ENCODE measurements at regions not wholly inside any gene's neighbourhood (a gene's known extent, or its start where the extent isn't known, plus 50 kb on each side); places are given as distances from the start of the nearest gene placed in this dataset.

DNA sequence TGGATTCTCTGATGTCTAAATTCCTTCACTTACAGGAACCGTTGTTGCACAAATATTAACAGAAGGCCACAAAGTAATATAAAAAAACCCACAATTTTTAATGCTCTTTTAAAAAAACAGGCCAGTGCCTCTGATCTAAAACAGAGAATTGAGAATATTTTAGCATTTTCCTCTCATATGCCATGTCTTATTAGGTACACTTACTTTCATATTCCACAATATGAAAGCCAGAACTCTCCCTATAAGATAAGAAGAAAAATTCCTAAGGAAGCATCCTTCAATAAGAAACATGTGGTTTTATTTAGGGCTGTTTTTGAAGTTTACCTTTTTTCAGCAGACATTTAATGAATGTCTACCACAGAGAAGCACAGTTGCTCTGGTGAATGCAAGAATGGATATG is 214.5 kb downstream of the FAT3 start:
- DNase-seq (ENCODE audit: low read depth, low spot score) (no peak), ATAC-seq (no peak)
- POLR2A ChIA-PET, result no interaction called here
- intact Hi-C loops (cut with micrococcal nuclease; ENCODE audit: unreplicated experiment) (no loop called here), in situ Hi-C loops (cut with HindIII; ENCODE audit: low pct_unique_long_range_greater_than_20kb, low sequenced_read_pairs) (no loop called here)
- Histone ChIP-seq H3K4me1 (ENCODE audit: control insufficient read depth, insufficient read depth, low read length) (no peaks in the 10 kb centered on the region), H3K36me3 (ENCODE audit: control insufficient read depth, insufficient read depth, low read length) (no peaks in the 10 kb centered on the region), H3K4me3 (ENCODE audit: low read depth in 2 of 2, low read length in 2 of 2) (no peak overlapping the region), H3K27me3 (ENCODE audit: control insufficient read depth, insufficient read depth, low read length) (no peaks in the 10 kb centered on the region), H3K27ac (ENCODE audit: low read length) (no peak overlapping the region), H3K9me3 (ENCODE audit: control insufficient read depth, insufficient read depth, low read depth, low read length) (no peaks in the 10 kb centered on the region)
- CTCF ChIA-PET, result no interaction called here
- BruUV-seq (replicated peaks), result no TSS peak
- TF ChIP-seq, protein P1, sequence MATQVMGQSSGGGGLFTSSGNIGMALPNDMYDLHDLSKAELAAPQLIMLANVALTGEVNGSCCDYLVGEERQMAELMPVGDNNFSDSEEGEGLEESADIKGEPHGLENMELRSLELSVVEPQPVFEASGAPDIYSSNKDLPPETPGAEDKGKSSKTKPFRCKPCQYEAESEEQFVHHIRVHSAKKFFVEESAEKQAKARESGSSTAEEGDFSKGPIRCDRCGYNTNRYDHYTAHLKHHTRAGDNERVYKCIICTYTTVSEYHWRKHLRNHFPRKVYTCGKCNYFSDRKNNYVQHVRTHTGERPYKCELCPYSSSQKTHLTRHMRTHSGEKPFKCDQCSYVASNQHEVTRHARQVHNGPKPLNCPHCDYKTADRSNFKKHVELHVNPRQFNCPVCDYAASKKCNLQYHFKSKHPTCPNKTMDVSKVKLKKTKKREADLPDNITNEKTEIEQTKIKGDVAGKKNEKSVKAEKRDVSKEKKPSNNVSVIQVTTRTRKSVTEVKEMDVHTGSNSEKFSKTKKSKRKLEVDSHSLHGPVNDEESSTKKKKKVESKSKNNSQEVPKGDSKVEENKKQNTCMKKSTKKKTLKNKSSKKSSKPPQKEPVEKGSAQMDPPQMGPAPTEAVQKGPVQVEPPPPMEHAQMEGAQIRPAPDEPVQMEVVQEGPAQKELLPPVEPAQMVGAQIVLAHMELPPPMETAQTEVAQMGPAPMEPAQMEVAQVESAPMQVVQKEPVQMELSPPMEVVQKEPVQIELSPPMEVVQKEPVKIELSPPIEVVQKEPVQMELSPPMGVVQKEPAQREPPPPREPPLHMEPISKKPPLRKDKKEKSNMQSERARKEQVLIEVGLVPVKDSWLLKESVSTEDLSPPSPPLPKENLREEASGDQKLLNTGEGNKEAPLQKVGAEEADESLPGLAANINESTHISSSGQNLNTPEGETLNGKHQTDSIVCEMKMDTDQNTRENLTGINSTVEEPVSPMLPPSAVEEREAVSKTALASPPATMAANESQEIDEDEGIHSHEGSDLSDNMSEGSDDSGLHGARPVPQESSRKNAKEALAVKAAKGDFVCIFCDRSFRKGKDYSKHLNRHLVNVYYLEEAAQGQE (IDR thresholded peaks at IDR 0.05; ENCODE audit: insufficient read depth in 1 of 2, low read depth in 2 of 2, low read length in 1 of 2), result no peak
- no peak for TF ChIP-seq POLR2AphosphoS5 (IDR thresholded peaks at IDR 0.05; ENCODE audit: low read depth, low read length)
- no peak for TF ChIP-seq SIN3A (IDR thresholded peaks at IDR 0.05; ENCODE audit: borderline replicate concordance, insufficient read depth, low read depth, low read length)
- no peak for TF ChIP-seq TCF7L2 (IDR thresholded peaks at IDR 0.05; ENCODE audit: low read depth, low read length)
- TF ChIP-seq, protein P2, sequence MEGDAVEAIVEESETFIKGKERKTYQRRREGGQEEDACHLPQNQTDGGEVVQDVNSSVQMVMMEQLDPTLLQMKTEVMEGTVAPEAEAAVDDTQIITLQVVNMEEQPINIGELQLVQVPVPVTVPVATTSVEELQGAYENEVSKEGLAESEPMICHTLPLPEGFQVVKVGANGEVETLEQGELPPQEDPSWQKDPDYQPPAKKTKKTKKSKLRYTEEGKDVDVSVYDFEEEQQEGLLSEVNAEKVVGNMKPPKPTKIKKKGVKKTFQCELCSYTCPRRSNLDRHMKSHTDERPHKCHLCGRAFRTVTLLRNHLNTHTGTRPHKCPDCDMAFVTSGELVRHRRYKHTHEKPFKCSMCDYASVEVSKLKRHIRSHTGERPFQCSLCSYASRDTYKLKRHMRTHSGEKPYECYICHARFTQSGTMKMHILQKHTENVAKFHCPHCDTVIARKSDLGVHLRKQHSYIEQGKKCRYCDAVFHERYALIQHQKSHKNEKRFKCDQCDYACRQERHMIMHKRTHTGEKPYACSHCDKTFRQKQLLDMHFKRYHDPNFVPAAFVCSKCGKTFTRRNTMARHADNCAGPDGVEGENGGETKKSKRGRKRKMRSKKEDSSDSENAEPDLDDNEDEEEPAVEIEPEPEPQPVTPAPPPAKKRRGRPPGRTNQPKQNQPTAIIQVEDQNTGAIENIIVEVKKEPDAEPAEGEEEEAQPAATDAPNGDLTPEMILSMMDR (IDR thresholded peaks at IDR 0.05), result no peak

GRCh38 chr11:92440701-92441442 is 216.3 kb downstream of the FAT3 start:
- POLR2A ChIA-PET, result no interaction called here
- no peak for ATAC-seq

More at GRCh38 chr11:92440701-92441442, 216.3 kb downstream of the FAT3 start:
- H3K36me3 ChIP-seq (ENCODE audit: control insufficient read depth, insufficient read depth, low read length), result no peaks in the 10 kb centered on the region
- in situ Hi-C loops (cut with HindIII; ENCODE audit: low pct_unique_long_range_greater_than_20kb, low sequenced_read_pairs), result no loop called here
- H3K27ac ChIP-seq (ENCODE audit: low read length), result no peak overlapping the region
- CTCF ChIA-PET, result no interaction called here
- intact Hi-C loops (cut with micrococcal nuclease; ENCODE audit: unreplicated experiment), result no loop called here
- no peak for DNase-seq (ENCODE audit: low read depth, low spot score)
- H3K27me3 ChIP-seq (ENCODE audit: control insufficient read depth, insufficient read depth, low read length), result no peaks in the 10 kb centered on the region
- TF ChIP-seq SIN3A (IDR thresholded peaks at IDR 0.05; ENCODE audit: borderline replicate concordance, insufficient read depth, low read depth, low read length), result no peak
- TF ChIP-seq, protein P1 (IDR thresholded peaks at IDR 0.05; ENCODE audit: insufficient read depth in 1 of 2, low read depth in 2 of 2, low read length in 1 of 2), result no peak
- TF ChIP-seq TCF7L2 (IDR thresholded peaks at IDR 0.05; ENCODE audit: low read depth, low read length), result no peak
- TF ChIP-seq, protein P2 (IDR thresholded peaks at IDR 0.05), result no peak
- TF ChIP-seq POLR2AphosphoS5 (IDR thresholded peaks at IDR 0.05; ENCODE audit: low read depth, low read length), result no peak
- BruUV-seq (replicated peaks), result no TSS peak
- no peak overlapping the region for H3K4me3 ChIP-seq (ENCODE audit: low read depth in 2 of 2, low read length in 2 of 2)
- H3K4me1 ChIP-seq (ENCODE audit: control insufficient read depth, insufficient read depth, low read length), result no peaks in the 10 kb centered on the region
- no peaks in the 10 kb centered on the region for H3K9me3 ChIP-seq (ENCODE audit: control insufficient read depth, insufficient read depth, low read depth, low read length)

All from Panc1 (cell line).